Skin of body (tissue), 1 donor: ENCODE measurements at regions not wholly inside any gene's neighbourhood (a gene's known extent, or its start where the extent isn't known, plus 50 kb on each side); places are given as distances from the start of the nearest gene placed in this dataset.
A peak's percentile ranks its signal among the peaks of the same experiment; 100 is the strongest.

Experiments used
- DNase-seq: peaks from one replicate; lab custom pipeline; 2025; lab: John Stamatoyannopoulos, UW

GRCh38 chr5:172588380-172588779 lies 52.7 kb upstream of the NEURL1B start:
- DNase-seq: no peak

GRCh38 chr5:172587061-172587405 lies 54.0 kb upstream of the NEURL1B start:
- no peak for DNase-seq

- no peak for DNase-seq
These were observed 54.7 kb upstream of the NEURL1B start for GRCh38 chr5:172586125-172587060.

GRCh38 chr5:172585114-172585513 lies 55.9 kb upstream of the NEURL1B start:
- DNase-seq: no peak

GRCh38 chr5:172584638-172585037 lies 56.4 kb upstream of the NEURL1B start:
- no peak for DNase-seq

GRCh38 chr5:172583931-172584511 lies 57.0 kb upstream of the NEURL1B start:
- peak; percentile 72 for DNase-seq

GRCh38 chr5:172582940-172583339 lies 58.1 kb upstream of the NEURL1B start:
- DNase-seq: no peak

GRCh38 chr5:172581315-172581714 lies 59.7 kb upstream of the NEURL1B start:
- DNase-seq: no peak

- DNase-seq: no peak
These were observed 61.6 kb upstream of the NEURL1B start for GRCh38 chr5:172579403-172579990.

GRCh38 chr5:172577267-172577909 lies 63.7 kb upstream of the NEURL1B start:
- DNase-seq: no peak

- no peak for DNase-seq
These were observed 65.1 kb upstream of the NEURL1B start for GRCh38 chr5:172575816-172576545.

GRCh38 chr5:172575416-172575815 lies 65.6 kb upstream of the NEURL1B start:
- no peak for DNase-seq

GRCh38 chr5:172574871-172575223 lies 66.2 kb upstream of the NEURL1B start:
- no peak for DNase-seq

- no peak for DNase-seq
These were observed 66.8 kb upstream of the NEURL1B start for GRCh38 chr5:172573986-172574870.

- DNase-seq: no peak
These were observed 67.8 kb upstream of the NEURL1B start for GRCh38 chr5:172573120-172573882.

GRCh38 chr5:172572440-172572839 lies 68.6 kb upstream of the NEURL1B start:
- DNase-seq: no peak

- no peak for DNase-seq
These were observed 69.2 kb upstream of the NEURL1B start for GRCh38 chr5:172571892-172572291.

- DNase-seq: no peak
These were observed 69.7 kb upstream of the NEURL1B start for GRCh38 chr5:172571413-172571812.

- no peak for DNase-seq
These were observed 70.3 kb upstream of the NEURL1B start for GRCh38 chr5:172570594-172571334.
